D721Med (cell line): ENCODE measurements at regions not wholly inside any gene's neighbourhood (a gene's known extent, or its start where the extent isn't known, plus 50 kb on each side); places are given as distances from the start of the nearest gene placed in this dataset.
"Not testable (repeated sequence)": the region's sequence is repeated elsewhere in the genome, so short reads cannot be mapped to it uniquely, and the experiment has no call there.

ENCODE experiments used
- DNase-seq: peaks from one replicate; pipeline ENCODE4 v3.0.0; 2011; ENCODE audit warnings: low spot score; ENCODE audit not compliant: insufficient read length
- FAIRE-seq: peaks from 2 replicates; lab custom pipeline; 2011; peaks lifted over from hg19 to GRCh38; lab: Jason Lieb, UNC
- CTCF ChIP-seq: IDR thresholded peaks from 2 replicates; pipeline ENCODE4 v1.5.1; 2012; ENCODE audit warnings: mild to moderate bottlenecking, control low read depth; ENCODE audit not compliant: insufficient read depth; ENCODE audit errors: missing control alignments

DNA sequence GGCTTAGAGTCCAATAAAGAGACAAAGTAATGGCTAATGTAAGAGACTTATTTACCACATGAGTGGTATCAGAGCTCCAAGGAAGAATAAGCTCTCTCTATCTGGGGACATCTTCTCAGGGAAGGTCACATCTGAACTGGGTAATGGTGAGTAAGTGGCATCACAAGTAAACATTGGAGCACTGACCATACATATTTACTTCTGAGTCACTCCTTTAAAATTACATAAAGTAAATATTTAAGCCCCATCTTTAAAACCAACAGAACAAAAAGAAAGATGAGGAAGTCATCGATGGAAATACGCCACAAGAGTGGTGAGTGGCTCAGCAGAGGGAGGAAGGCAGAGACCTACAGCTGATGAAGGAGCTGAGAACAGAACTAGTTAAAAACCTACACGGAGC is 159.9 kb downstream of the DUSP6 start:
- no peak for DNase-seq
- no peak for TF ChIP-seq CTCF
- FAIRE-seq: no peak

DNA sequence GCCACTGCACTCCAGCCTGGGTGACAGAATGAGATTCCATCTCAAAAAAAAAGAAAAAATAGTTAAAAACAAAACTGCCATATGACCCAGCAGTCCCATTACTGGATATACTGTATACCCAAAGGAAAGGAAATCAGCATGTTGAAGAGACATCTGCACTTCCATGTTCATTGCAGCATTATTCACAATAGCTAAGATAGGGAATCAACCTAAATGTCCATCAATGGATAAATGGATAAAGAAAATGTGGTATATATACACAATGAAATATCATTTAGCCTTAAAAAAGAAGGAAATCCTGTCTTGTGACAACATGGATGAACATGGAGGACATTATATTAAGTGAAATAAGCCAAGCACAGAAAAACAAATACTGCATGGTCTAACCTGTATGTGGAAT is 160.7 kb downstream of the DUSP6 start:
- FAIRE-seq: not testable (repeated sequence)

DNA sequence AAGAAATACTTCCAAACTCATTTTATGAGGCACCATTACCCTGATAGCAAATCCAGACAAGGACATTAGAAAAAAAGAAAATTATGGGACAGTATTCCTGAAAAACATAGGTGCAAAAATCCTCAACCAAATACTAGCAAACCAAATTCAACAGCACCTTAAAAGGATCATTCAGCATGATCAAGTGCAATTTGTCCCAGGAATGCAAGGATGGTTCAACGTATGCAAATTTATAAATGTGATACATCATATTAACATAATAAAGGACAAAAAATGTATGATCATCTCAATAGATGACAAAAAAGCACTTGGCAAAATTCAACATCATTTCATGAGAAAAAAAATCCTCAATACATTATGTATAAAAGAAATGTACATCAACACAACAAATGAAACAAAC is 162.9 kb downstream of the DUSP6 start:
- DNase-seq (no peak), FAIRE-seq (no peak)
- TF ChIP-seq CTCF: no peak

More for the DNA sequence above, 160.7 kb downstream of the DUSP6 start:
- not testable (repeated sequence) for DNase-seq

DNA sequence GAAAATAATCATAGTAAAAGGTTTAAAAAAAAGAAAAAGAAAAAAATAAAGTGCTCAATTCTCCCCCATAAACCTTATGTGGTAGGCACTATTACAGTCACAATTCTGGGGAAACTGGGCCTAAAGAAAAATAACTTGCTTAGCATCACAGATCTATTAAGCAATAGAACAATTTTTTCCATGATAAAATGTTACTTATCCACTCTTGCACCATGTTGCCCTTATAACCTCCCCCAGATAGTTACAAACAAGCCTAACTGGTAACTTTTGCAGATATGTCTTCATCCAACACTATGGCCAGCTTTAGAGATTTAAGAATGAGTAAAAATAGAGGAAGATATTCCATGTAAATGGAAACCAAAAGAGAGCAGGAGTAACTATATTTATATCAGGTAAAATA is 164.8 kb downstream of the DUSP6 start:
- TF ChIP-seq CTCF: no peak
- DNase-seq: no peak
- FAIRE-seq: no peak

GRCh38 chr12:89185889-89186288 is 166.4 kb downstream of the DUSP6 start:
- FAIRE-seq (no peak), DNase-seq (no peak)
- TF ChIP-seq CTCF: no peak

DNA sequence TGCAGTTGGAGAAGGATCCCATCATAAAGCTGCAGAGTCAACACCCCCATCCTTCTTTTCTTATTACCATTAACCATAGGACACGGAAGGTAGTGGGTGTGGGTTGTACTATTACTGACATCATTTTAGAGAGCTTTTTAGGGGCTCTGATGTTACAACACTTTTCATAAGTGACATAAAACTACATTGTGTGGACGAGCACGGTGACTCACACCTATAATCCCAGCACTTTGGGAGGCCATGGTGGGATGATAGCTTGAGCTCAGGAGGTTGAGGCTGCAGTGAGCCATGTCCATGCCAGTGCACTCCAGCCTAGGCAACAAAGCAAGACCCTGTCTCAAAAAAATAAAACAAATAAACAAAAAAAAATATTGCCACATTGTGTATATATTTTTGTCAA is 167.1 kb downstream of the DUSP6 start:
- FAIRE-seq (no peak), DNase-seq (no peak)
- no peak for TF ChIP-seq CTCF

DNA sequence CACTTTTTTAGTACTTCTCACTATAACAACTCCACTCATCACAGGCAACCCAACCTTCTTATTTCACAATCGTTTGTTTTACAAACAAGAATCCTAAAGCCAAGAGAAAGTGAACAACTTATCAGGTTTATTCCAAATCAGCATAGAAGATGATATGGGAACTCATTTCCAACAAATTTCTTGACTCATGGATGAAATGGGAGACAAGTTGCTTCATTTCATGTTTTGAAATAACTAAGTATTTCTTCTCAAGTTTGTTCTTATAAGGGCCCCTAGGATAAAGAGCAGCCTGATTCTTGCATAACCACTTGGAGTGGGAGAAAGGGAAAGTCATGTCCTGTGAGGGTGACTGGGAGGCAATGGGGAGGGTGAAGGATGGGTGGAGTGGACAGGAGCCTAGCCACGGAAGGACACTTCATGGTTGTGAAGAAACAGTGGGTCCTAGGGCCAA is 168.3 kb downstream of the DUSP6 start:
- DNase-seq (no peak), FAIRE-seq (no peak)
- no peak for TF ChIP-seq CTCF
